ENCODE measurements at regions not wholly inside any gene's neighbourhood (a gene's known extent, or its start where the extent isn't known, plus 50 kb on each side); places are given as distances from the start of the nearest gene placed in this dataset.

DNA sequence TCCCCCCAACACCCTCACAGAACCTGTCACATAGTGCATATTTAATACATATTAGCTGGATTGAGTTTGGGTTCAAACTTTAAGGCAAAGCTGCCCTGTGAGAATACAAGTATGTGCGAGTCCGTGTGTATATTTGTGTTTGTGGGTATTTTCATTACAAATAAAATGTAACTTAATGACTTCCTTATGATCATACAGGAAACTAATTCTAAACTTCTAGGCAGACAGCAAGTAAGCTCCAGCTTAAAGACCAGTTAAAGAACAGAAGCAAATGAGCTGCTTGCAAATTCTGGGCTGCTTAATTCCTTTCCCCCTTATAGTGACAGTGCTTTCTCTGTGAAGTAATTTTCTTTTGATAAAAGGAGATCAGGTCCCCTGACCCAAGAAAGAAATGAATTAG, 437.6 kb downstream of the TTLL7 start:
- DNase-seq = no peak

DNA sequence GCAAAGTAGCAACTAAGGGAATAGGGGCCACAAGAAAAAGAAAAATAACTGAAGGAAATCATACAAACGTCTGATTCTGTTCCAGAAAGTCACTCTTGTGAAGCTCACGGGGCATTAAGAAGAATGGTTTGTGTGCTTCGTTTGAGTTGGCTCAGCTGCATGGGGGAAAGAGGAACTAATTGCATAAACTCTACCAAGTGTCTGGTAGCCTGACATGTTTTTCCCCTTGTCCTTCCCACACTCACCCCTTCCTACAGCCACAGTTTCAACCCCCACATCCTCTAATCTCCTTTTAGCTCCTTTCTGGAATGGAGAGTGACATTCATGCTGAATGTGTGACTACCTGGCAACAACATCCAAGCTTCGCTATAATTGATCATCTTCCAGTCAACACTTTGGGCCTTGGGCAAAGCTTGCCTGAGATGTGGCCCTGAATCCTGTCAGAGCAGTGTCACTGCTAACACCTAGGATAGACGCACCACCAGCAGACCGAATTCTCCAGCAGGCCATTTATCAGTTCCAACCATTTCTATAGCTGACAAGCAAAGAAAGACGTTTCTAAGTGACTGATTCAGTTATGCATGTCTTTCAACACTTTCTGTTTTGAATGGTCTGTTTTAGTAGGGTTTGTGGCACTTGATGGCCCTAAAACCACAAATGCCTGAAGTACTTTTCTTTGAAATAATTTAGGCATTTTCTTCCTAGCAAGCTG, 439.6 kb downstream of the TTLL7 start:
- DNase-seq = no peak

DNA sequence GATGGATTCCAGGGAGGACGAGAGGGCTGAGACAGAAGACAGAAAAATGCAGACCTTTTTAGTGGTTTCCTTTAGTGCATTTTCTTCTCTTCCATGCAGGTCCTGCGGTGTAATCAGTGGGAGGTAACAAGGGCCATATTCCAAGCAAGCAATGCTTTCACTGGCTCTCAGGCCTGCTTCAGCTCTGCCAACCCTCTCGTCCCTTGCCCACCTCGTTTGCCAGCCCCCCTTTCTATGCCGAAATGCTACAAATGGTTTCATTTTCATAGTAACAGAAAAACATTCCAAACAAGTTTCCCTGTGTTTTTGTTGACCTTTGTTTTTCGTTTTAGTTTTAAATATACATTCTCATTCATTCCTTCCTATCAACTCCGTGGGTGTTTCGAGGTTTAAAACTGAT, 443.1 kb downstream of the TTLL7 start:
- no peak for DNase-seq

DNA sequence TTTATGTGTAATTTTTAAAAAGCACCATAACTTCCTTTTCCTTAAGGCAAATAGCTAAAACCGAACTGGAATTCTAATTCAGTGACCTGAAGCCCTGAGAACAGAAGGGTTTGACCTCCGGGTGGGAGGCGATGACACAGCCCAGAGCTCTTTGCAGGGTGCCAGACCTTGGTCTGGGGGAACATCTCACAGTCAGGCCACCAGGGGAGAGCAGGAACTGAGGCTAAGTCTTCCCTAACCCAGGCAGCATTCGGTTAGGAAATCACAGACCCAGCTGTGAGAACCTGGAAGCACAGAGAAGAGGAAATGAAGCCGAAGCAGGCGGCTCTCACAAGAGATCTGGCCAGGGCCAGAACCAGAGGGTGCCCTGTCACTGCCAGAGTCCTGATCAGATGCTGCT, 444.8 kb downstream of the TTLL7 start:
- no peak for DNase-seq

DNA sequence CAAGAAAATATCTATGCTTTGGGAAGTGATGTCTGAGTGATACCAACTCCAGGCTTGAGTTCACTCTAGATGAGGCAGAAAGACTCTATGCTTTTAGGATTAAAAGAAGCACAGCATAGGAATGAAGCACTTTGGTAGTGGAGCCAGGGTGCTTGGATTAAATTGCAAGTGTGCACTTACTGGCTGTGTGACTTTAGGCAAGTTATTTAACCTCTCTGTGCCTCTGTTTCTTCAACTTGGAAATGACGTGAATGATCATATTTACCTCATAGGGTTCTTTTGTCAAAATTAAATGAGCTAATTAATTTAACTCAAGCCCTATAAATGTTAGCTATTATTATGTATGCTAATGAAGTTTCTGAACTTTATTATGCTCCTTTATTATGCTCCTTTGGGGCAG, 446.1 kb downstream of the TTLL7 start:
- no peak for DNase-seq

DNA sequence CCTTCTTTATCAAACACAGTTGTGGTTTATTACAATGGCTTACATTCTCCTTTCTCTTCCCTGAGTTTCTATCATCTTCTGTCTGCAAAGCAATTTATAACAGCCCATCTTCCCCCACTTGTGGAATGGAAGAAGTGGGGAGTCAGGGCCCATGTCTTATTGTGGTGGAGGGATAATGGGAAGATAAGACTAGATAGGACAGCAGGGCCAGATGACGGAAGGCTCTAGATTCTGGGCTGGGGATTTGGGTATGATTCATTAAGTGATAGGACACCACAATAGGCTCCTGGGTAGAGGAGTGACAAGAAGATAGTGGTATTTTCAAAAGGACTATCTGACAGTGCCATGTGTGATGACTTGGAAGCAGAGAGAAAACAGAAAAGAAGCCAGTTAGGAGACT, 450.6 kb downstream of the TTLL7 start:
- DNase-seq = no peak

DNA sequence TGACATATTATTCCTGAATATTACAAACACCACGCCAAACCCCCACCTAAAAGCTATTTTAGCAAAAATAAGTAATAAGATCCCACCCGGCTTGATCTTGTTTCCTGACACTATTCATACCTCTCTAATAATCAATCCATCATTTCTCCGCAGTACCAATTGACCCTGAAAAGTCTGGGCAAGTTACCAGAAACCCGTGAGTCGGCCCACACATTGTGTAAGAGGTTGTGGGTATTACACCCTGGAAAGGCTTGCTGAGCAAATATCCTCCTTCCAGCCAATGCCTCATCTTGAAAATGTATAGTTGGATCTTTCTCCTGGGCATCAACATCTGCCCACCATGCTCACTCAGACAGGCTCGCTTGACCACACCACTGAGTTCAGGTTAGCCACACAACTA, 451.0 kb downstream of the TTLL7 start:
- DNase-seq = no peak

DNA sequence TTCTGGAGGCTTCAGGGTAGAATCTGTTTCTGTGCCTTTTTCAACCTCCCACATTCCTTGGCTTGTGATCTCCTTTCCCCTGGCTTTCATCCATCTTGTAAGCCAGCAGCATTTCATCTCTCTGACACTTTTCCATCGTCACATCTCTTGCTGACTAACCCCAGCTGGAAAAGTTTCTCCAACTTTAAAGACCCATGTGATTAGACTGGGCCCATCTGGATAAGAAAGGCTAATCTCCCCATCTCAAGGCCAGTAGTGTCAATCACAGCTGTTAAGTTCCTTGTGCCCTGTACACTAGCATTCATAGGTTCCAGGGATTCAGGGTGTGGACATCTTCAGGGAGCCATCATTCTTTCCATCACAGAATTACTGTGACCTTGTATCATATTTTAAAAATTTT, 452.1 kb downstream of the TTLL7 start:
- no peak for DNase-seq

DNA sequence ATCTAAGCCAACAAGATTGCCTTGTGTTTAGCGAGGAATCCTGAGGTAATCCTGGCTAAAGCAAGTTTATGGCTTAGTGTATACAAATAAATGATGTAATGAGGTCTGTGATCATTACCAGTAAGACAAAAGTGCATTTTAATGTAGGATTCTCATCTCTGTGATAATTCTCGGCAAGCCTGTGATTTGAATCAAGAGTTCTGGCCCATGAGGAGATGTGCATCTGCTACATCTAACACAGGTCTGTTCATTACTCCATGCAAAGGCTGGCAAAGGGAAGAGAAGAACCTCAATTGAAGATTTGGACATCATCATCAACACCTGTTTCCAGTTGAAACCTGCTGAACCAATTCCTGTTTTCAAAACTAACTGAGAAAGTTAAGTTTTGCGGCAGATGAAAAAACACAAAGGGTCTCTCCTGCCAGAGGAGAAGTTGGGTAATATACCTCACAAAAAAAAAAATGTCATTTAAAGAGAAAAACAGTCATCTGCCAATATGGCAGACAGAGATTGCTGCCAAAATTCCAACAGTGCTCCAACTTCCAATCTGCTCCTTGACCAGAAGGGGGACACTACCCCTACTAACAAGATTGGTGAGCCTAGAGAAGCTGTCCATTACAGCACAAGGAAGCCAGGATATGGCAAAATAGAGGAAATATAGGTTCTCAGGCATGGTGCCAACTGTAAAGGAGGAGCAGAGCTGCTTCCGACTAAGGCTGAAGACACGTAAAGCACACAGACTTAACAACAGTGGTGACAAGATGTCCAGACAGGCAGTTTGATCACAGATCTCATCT, 453.7 kb downstream of the TTLL7 start:
- no peak for DNase-seq

DNA sequence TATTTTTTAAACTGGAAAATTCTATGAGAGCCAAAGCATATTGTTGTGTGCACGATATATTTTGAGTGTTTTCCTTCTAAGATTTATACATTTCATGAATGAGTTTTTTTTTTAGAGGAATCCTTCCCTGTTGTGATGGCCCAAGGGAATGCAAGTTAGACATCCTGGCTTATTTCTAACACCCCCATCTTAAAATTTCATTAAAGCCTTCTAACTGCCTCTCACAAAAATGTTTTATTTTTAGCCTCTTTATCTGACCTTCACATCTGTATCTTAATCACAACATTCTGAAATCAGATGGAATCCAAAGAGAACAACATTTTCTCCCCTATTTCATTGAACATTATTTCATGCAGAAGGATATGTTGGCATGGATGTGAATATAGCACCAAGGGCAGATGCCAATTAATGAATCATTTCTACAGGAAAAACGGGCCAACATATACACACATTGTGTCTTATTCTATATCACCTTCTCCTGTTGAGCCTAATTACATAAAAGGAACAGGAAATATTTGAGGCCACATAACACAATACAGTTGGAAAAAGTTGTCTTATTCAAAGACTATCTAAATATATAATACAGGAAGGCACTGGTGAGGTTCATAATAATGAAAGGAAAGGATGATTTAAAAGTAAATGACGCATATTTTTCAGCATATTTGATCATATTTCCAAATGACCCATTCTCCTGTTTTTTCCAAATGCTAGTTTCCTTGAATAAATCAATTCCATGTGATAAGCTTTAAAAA, 455.5 kb downstream of the TTLL7 start:
- DNase-seq = no peak

DNA sequence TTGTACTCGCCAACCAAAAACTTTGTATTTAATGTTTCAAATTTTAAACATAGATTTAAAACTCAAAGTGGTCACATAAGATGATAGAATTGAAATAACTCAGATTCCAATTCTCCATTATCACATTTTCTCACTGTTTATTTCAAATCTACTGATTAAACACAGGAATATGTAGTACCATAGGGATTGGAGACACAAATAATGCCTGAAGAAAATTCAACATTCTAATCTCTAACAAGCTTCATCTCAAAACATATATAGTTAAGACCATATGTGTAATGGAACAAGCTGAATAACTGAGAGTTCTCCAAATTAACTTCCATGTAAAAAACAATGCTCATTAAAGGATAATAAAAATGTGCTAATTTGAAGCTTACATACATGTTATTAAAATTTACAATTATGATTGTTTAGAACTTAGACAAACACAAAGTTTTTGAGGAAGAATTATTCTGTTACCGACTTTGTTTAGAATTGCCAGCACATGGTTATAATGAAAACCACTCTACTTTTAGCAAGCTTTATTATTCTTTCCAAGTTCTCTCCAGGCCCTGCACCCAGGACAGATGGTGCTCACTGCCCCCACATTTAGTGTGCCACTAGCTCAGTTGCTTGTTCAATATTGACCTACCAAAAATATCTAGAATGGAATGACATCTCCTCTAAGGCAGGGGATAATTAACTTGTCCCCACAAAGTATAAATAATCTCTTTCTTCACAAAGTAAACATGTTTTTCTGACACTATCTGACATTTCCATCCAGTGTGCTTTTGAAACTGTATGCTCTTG, 467.2 kb downstream of the TTLL7 start:
- DNase-seq = no peak

DNA sequence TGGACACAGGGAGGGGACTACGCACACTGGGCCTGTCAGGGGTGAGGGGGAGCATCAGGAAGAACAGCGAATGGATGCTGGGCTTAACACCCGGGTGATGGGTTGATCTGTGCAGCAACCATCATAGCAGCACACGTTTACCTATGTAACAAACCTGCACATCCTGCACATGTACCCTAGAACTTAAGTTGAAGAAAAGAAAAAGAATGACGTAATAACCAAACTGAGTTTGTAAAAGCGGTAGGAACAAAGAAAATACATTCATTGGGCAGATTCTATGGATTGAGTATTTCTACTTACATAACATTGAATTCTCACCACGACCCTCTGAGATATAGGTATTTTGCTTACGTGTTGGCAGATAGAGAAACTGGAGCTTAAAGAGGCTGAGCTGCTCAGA, 468.4 kb downstream of the TTLL7 start:
- no peak for DNase-seq

DNA sequence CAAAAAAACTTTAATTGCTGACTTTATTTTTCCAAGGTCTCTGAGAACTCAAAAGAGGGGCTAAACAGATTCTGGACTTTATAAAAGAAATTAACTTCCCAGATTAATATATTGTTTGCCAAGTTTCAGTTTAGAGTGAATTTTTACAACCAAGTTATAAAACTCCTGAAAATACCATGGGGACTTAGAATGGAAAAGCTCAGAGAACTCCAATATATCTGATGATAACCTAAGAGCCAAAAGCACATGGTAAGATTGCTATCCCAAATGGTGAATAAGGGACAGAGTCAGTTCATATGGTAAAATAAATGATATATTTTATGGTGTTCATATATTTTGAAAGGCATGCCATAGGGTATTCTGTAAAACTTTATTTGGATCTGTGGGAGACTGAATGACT, 470.9 kb downstream of the TTLL7 start:
- DNase-seq = no peak

DNA sequence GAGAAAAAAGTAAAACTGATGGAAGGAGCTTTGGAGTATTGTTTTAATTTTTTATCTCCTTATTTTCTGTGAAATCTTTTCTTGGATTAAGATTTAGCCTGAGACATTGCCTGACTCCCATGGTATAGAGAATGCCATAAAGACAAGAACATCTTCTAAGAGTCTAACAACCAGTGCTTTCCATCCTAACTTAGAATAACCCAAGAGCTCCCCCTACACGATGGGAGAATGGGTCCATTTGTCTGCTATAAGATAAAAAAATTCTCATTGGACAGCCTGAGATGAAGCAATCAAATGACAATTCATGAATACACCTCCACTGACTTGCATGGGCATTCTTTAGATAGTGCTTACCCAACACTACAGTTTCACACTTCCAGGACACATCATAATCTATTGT, 478.1 kb downstream of the TTLL7 start:
- no peak for DNase-seq

DNA sequence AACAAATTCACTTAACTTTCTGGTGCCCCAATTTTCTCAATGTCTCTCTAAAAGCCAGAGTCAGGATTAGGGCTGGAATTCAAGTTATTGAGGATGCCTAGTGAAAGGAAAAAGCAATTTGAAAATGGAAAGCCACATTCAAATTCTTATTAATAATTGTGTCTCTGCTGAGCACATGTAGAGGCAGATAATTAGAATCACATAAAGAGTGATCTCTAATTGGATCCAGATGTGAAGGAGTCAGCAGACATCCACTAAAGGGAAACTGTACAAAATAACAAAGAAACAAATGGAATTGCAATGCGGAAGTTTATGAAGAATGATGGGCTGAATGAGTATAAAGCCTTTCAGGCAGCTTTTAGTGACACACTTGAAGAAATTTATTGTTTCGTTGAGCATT, 482.6 kb downstream of the TTLL7 start:
- no peak for DNase-seq

DNA sequence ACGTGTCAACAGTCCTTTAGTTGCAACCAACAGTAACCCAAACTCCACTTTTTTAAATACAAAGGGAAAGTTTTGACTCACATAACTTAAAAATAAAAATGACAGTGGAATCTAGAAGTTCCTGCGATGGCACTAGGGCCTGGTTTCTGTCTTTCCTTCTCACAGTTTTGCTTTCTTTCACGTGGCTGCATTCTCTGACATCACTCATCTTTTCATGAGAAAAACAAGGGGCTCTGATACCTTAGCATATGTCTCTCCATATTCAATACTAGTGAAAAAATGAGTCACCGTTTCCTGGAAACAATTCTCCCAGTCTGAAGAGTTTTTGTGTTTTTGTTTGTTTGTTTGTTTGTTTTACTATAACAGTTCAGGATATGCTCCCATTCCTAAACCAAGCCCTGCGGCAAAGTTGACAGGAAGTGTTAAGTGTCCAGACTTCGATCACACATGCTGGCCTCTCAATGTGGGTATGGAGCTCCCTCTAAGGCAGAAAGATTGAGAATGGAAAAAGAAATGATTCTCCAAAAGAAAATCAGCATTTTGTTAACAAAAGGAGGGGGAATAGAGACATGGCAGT, 483.3 kb downstream of the TTLL7 start:
- no peak for DNase-seq

DNA sequence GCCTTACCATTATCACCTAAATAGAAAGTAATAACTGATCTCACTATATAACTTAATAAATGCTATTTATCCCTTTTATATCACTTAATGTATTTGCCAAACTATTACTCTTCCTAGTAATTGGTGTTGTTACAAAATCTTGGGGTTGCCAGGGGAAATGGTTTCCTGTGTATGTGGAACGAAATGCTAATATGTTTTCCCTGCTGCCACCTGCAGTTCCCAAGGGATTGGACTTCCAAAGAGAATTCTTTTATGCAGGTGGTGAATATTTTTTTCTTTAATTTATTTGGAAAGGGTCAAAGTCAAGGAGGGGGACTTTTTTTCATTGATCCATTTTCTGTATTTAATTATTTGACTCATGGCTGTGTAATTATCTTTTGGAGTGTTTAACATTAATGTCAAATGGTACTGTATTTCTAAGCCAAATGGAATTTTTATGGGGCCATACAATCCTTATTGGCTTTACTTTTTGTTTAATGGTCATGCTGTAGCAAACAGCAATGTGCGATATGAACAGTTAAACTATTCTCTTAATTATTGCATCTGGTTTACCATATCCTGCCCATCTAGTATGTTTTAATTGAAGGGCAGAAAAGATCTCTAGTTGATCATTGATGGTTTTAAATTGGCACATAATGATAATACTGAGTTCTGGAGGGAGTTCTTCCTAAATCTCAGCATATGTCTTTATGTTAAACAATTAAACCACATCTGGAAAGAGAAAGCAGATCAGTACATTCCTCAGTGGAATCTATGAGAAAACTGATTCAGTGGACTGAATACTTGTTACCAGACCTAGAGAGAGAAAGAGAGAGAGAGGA, 486.3 kb downstream of the TTLL7 start:
- peak; percentile 26 for DNase-seq

DNA sequence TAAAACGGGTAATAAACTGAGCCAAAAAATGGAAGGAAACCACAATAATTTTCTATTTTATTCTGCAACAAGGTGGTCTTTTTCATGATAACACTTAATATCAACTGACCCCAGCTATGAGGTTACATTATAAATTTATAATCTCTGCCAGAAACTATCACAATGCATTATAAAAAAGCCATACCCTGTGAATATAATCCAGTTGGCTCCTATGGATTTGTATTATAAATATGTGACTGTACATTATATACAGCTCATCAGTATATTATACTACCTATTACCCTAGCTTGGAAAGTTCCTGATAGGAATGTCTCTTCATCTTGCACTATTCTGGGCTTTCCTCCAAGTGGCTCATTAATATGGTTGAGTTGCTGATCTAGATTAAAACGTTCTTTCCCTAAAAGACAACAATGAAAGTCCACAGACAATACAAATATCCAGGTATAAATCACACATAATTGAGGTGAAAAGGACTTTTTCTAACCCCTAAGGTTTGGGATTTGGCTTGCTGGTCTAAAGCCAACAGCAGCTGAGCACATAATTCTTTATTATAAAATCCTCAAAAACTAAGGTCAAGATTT, 487.7 kb downstream of the TTLL7 start:
- DNase-seq = peak; percentile 79

DNA sequence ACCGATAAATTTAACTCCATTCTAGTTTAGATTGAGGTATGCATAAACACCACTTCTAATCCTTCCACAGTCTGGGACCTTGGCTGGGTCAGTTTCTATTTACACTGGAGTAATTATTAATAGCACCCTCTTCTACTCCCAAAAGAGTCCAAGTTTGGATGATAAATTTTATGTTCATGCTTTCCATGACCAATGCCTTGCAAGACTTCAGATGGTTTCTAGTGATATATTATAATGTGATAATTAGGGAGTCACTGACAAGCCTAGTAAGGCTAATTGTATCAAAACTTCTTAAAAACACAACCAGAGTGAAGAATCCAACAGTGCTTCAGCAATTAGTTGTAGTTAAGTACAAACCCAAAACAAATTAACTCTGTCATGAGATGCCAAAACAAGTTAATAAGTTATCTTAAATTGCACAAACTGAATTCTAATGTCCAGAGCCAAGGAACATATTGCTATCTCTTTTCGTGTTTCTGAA, 489.6 kb downstream of the TTLL7 start:
- no peak for DNase-seq

DNA sequence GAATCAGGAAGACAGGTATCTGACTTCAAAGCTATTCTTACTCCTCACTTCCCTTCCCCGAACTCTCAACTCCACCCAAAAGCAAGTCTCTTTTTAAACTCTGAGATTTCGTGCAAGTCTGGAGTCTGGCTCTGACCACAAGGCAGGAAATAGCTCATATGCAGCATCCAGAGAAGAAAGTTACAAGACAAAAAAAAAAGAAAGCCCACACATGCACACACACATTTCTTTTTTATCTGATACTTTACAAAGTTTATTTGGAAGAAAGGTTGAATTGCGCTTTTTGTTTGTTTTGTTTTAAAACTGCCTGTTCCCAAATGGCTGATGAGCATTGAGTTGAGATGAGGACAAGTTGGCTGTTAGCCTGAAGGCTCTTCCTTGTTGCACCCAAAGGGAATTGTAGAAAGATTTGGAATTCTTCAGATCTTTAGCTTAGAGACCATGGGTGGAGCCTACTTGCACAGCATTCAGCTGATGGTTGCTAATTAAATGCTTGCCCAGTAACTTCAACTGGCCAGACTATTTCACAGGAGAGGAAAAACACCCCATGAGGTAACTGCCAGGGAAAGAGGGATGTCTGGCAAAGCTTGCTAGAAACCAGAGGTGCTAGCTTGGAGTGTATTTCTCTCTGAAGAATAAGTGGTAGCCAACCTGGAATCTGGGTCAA, 490.3 kb downstream of the TTLL7 start:
- DNase-seq = no peak

DNA sequence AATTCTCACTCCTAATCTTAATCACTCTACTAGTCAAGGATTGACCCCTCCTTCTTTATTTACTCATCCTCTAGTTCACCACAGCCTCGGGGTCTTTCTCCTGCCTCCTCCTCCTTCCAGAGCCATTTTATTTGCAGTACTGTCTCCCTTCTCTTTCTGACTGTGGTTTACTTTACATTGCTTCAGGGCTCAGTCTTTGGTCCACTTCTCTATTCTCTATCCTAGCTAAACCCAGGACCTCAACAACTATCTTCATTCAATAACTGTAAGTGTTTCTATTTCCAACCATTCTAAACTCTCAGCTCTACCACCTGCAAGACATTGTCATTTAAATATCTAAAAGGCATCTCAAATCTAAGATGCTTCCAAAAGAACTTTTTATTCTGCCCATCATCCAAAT, 493.8 kb downstream of the TTLL7 start:
- no peak for DNase-seq

Measured in COR-L47 (cell line).